H1 (cell line): ENCODE measurements at regions not wholly inside any gene's neighbourhood (a gene's known extent, or its start where the extent isn't known, plus 50 kb on each side); places are given as distances from the start of the nearest gene placed in this dataset.

ENCODE experiments used
- CTBP2 ChIP-seq: IDR thresholded peaks from 2 replicates; pipeline ENCODE4 v1.7.0; 2011; ENCODE audit warnings: borderline replicate concordance, mild to moderate bottlenecking, moderate library complexity, mixed read lengths, low read length; ENCODE audit not compliant: insufficient read depth, insufficient read length
- YY1 ChIP-seq: IDR thresholded peaks from 2 replicates; pipeline ENCODE4 v1.6.1; 2011; ENCODE audit warnings: low read depth, mild to moderate bottlenecking, low read length

GRCh38 chr5:86879086-86879485 is 261.3 kb downstream of the COX7C start (continued):
- no peak for TF ChIP-seq CTBP2
- no peak for TF ChIP-seq YY1
